ENCODE measurements at regions not wholly inside any gene's neighbourhood (a gene's known extent, or its start where the extent isn't known, plus 50 kb on each side); places are given as distances from the start of the nearest gene placed in this dataset.

DNA sequence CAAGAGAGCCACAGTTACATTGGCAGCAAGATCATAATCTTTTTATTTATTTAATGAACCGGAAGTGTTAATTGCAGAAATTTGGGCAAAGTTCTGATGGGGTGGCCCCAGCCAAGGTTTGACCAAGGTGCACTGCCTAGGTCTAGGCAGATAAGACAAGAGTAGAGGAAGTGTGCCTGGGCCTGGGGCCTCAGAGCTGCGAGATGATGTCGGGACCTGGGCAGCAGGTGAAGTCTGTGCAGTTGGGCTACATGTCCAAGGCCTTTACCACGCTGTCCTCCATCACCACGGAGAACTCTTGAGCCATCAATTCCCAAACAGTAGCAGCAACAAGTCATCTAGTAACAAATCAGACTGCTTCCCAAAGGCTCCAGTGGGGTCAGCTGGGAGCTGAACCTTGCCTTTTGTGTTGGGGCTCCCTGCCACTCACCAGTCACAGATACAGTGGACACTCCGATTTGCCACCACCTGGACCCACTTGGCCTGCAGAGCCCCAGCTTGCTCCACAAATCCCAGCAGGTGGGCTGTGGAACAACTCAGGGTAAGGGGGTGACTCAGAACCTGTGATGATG, 52.5 kb upstream of the COMTD1 start:
- CTCF ChIA-PET, result no interaction called here
- Mint-ChIP-seq H3K4me1 (peaks cover 9% of the 10 kb centered on the region), H3K4me3 (no peak overlapping the region), H3K9me3 (peaks cover 30% of the 10 kb centered on the region), H3K36me3 (no peaks in the 10 kb centered on the region), H3K27me3 (ENCODE audit: low read depth) (peaks cover 52% of the 10 kb centered on the region), H3K27ac (no peak overlapping the region)
- no peak for ATAC-seq
- no peak for DNase-seq (ENCODE audit: low spot score)
- TF ChIP-seq ZNF281 (CRISPR knock-in tag; IDR thresholded peaks at IDR 0.05) (no peak), ATF3 (CRISPR knock-in tag; conservative IDR thresholded peaks at IDR 0.05) (no peak), ZNF219 (CRISPR knock-in tag; IDR thresholded peaks at IDR 0.05; ENCODE audit: borderline replicate concordance) (no peak), HMGA2 (CRISPR knock-in tag; IDR thresholded peaks at IDR 0.05) (no peak), ATF2 (CRISPR knock-in tag; IDR thresholded peaks at IDR 0.05; ENCODE audit: borderline replicate concordance, low read depth) (no peak), KAT7 (CRISPR knock-in tag; IDR thresholded peaks at IDR 0.05; ENCODE audit: borderline replicate concordance) (no peak), ZNF263 (CRISPR knock-in tag; IDR thresholded peaks at IDR 0.05; ENCODE audit: low read depth) (no peak)
- TF ChIP-seq, protein P1, sequence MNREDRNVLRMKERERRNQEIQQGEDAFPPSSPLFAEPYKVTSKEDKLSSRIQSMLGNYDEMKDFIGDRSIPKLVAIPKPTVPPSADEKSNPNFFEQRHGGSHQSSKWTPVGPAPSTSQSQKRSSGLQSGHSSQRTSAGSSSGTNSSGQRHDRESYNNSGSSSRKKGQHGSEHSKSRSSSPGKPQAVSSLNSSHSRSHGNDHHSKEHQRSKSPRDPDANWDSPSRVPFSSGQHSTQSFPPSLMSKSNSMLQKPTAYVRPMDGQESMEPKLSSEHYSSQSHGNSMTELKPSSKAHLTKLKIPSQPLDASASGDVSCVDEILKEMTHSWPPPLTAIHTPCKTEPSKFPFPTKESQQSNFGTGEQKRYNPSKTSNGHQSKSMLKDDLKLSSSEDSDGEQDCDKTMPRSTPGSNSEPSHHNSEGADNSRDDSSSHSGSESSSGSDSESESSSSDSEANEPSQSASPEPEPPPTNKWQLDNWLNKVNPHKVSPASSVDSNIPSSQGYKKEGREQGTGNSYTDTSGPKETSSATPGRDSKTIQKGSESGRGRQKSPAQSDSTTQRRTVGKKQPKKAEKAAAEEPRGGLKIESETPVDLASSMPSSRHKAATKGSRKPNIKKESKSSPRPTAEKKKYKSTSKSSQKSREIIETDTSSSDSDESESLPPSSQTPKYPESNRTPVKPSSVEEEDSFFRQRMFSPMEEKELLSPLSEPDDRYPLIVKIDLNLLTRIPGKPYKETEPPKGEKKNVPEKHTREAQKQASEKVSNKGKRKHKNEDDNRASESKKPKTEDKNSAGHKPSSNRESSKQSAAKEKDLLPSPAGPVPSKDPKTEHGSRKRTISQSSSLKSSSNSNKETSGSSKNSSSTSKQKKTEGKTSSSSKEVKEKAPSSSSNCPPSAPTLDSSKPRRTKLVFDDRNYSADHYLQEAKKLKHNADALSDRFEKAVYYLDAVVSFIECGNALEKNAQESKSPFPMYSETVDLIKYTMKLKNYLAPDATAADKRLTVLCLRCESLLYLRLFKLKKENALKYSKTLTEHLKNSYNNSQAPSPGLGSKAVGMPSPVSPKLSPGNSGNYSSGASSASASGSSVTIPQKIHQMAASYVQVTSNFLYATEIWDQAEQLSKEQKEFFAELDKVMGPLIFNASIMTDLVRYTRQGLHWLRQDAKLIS (CRISPR knock-in tag; IDR thresholded peaks at IDR 0.05; ENCODE audit: borderline replicate concordance), result no peak
- TF ChIP-seq, protein P2, sequence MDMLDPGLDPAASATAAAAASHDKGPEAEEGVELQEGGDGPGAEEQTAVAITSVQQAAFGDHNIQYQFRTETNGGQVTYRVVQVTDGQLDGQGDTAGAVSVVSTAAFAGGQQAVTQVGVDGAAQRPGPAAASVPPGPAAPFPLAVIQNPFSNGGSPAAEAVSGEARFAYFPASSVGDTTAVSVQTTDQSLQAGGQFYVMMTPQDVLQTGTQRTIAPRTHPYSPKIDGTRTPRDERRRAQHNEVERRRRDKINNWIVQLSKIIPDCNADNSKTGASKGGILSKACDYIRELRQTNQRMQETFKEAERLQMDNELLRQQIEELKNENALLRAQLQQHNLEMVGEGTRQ (CRISPR knock-in tag; IDR thresholded peaks at IDR 0.05), result no peak
- POLR2A ChIA-PET, result no interaction called here

GRCh38 chr10:75287697-75288096, 51.9 kb upstream of the COMTD1 start:
- H3K9me3 Mint-ChIP-seq, result peaks cover 25% of the 10 kb centered on the region
- peaks cover 14% of the 10 kb centered on the region for H3K4me1 Mint-ChIP-seq
- ATAC-seq, result no peak
- POLR2A ChIA-PET, result no interaction called here
- peaks cover 52% of the 10 kb centered on the region for H3K27me3 Mint-ChIP-seq (ENCODE audit: low read depth)
- no peak for DNase-seq (ENCODE audit: low spot score)
- no peak overlapping the region for H3K4me3 Mint-ChIP-seq
- no peak overlapping the region for H3K27ac Mint-ChIP-seq
- CTCF ChIA-PET, result no interaction called here
- peak; percentile 91 for TF ChIP-seq ZNF317 (CRISPR knock-in tag; IDR thresholded peaks at IDR 0.05; ENCODE audit: borderline replicate concordance, low read depth)
- TF ChIP-seq NR2C2 (CRISPR knock-in tag; IDR thresholded peaks at IDR 0.05), result no peak
- no peaks in the 10 kb centered on the region for H3K36me3 Mint-ChIP-seq

GRCh38 chr10:75286901-75287300, 51.1 kb upstream of the COMTD1 start:
- DNase-seq (ENCODE audit: low spot score) (no peak), ATAC-seq (no peak)
- Mint-ChIP-seq H3K27me3 (ENCODE audit: low read depth) (peaks cover 53% of the 10 kb centered on the region), H3K4me3 (no peak overlapping the region), H3K27ac (no peak overlapping the region), H3K9me3 (peaks cover 22% of the 10 kb centered on the region), H3K36me3 (no peaks in the 10 kb centered on the region), H3K4me1 (peaks cover 14% of the 10 kb centered on the region)
- CTCF ChIA-PET, result interaction anchor here (1.0 kb wide), 1 partner anchor 365 kb away, joined by 3 read pairs; no protein-coding TSS in a partner anchor
- POLR2A ChIA-PET, result no interaction called here
- TF ChIP-seq ZNF671 (CRISPR knock-in tag; IDR thresholded peaks at IDR 0.05) (no peak), ZNF121 (CRISPR knock-in tag; IDR thresholded peaks at IDR 0.05) (no peak), GABPB1 (CRISPR knock-in tag; IDR thresholded peaks at IDR 0.05) (no peak), RELA (CRISPR knock-in tag; IDR thresholded peaks at IDR 0.05; ENCODE audit: borderline replicate concordance) (no peak), SOX15 (CRISPR knock-in tag; IDR thresholded peaks at IDR 0.05) (no peak), SMAD4 (CRISPR knock-in tag; IDR thresholded peaks at IDR 0.05) (no peak), MAX (CRISPR knock-in tag; IDR thresholded peaks at IDR 0.05) (no peak), ZNF396 (CRISPR knock-in tag; IDR thresholded peaks at IDR 0.05; ENCODE audit: borderline replicate concordance) (no peak)
- TF ChIP-seq, protein P3, sequence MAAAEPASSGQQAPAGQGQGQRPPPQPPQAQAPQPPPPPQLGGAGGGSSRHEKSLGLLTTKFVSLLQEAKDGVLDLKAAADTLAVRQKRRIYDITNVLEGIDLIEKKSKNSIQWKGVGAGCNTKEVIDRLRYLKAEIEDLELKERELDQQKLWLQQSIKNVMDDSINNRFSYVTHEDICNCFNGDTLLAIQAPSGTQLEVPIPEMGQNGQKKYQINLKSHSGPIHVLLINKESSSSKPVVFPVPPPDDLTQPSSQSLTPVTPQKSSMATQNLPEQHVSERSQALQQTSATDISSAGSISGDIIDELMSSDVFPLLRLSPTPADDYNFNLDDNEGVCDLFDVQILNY (CRISPR knock-in tag; IDR thresholded peaks at IDR 0.05), result no peak
- TF ChIP-seq, protein P4, sequence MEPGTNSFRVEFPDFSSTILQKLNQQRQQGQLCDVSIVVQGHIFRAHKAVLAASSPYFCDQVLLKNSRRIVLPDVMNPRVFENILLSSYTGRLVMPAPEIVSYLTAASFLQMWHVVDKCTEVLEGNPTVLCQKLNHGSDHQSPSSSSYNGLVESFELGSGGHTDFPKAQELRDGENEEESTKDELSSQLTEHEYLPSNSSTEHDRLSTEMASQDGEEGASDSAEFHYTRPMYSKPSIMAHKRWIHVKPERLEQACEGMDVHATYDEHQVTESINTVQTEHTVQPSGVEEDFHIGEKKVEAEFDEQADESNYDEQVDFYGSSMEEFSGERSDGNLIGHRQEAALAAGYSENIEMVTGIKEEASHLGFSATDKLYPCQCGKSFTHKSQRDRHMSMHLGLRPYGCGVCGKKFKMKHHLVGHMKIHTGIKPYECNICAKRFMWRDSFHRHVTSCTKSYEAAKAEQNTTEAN (CRISPR knock-in tag; IDR thresholded peaks at IDR 0.05), result no peak
